ENCODE measurements at regions not wholly inside any gene's neighbourhood (a gene's known extent, or its start where the extent isn't known, plus 50 kb on each side); places are given as distances from the start of the nearest gene placed in this dataset.
"Not testable (repeated sequence)": the region's sequence is repeated elsewhere in the genome, so short reads cannot be mapped to it uniquely, and the experiment has no call there.

GRCh38 chr2:17460371-17461086 is 57.7 kb downstream of the RAD51AP2 start:
- no peak for DNase-seq
- CTCF ChIA-PET: no interaction called here
- no peak for TF ChIP-seq CTCF (IDR thresholded peaks at IDR 0.05)
- intact Hi-C loops (cut with DNase I, micrococcal nuclease): no loop called here
- no peaks in the 10 kb centered on the region for H3K36me3 Mint-ChIP-seq (ENCODE audit: low read depth)
- H3K9me3 Mint-ChIP-seq: peaks cover 3% of the 10 kb centered on the region
- H3K4me3 ChIP-seq (ENCODE audit: low read length): no peak overlapping the region
- no peak for ATAC-seq (ENCODE audit: poor library complexity)
- H3K4me3 Mint-ChIP-seq: no peak overlapping the region
- no peaks in the 10 kb centered on the region for H3K27me3 Mint-ChIP-seq
- H3K9me3 ChIP-seq (ENCODE audit: control insufficient read depth in 1 of 2, insufficient read depth in 1 of 2, low read length in 2 of 2): peaks cover 0 to 4% of the 10 kb centered on the region in 2 experiments
- H3K27me3 ChIP-seq (ENCODE audit: control insufficient read depth in 1 of 2, insufficient read depth in 2 of 2, low read length in 2 of 2): no peaks in the 10 kb centered on the region
- H3K4me1 ChIP-seq (ENCODE audit: insufficient read depth, low read length): no peaks in the 10 kb centered on the region
- no peaks in the 10 kb centered on the region for H3K4me1 Mint-ChIP-seq (ENCODE audit: low read depth)
- no peak overlapping the region for H3K27ac ChIP-seq (ENCODE audit: low read depth in 1 of 2, low read length in 2 of 2)
- H3K36me3 ChIP-seq (ENCODE audit: insufficient read depth, low read length): no peaks in the 10 kb centered on the region
- POLR2A ChIA-PET: no interaction called here
- no peak overlapping the region for H3K27ac Mint-ChIP-seq

DNA sequence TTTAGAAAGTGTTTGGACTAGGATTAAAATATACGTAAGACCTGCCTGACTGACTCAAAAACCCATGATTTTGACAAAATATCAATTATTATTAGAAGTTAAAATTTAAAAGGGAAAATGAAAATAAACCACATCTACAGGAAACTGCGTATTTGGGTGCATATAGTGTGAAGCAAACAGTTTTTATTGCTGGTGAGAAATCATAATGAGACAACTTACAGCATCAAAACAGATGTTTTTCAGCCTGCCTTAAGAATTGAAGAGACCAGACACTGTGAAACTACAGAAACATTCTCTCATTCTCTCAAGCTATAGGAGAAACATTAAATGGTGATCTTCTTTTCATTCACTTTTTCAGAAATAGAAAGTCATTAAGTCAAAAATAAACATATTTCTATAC is 62.9 kb downstream of the RAD51AP2 start:
- Histone ChIP-seq H3K27ac (ENCODE audit: low read depth in 1 of 2, low read length in 2 of 2) (no peak overlapping the region), H3K27me3 (ENCODE audit: control insufficient read depth in 1 of 2, insufficient read depth in 2 of 2, low read length in 2 of 2) (no peaks in the 10 kb centered on the region), H3K4me3 (ENCODE audit: low read length) (no peak overlapping the region), H3K4me1 (ENCODE audit: insufficient read depth, low read length) (no peaks in the 10 kb centered on the region), H3K9me3 (ENCODE audit: control insufficient read depth in 1 of 2, insufficient read depth in 1 of 2, low read length in 2 of 2) (peaks cover 0 to 4% of the 10 kb centered on the region in 2 experiments), H3K36me3 (ENCODE audit: insufficient read depth, low read length) (no peaks in the 10 kb centered on the region)
- H3K9me3 Mint-ChIP-seq: peaks cover 1% of the 10 kb centered on the region
- CTCF ChIA-PET: no interaction called here
- H3K27me3 Mint-ChIP-seq: no peaks in the 10 kb centered on the region
- H3K36me3 Mint-ChIP-seq (ENCODE audit: low read depth): no peaks in the 10 kb centered on the region
- intact Hi-C loops (cut with DNase I, micrococcal nuclease): no loop called here
- no peak overlapping the region for H3K27ac Mint-ChIP-seq
- DNase-seq (no peak), ATAC-seq (ENCODE audit: poor library complexity) (no peak)
- H3K4me1 Mint-ChIP-seq (ENCODE audit: low read depth): no peaks in the 10 kb centered on the region
- POLR2A ChIA-PET: no interaction called here
- no peak overlapping the region for H3K4me3 Mint-ChIP-seq
- TF ChIP-seq CTCF (IDR thresholded peaks at IDR 0.05): no peak

DNA sequence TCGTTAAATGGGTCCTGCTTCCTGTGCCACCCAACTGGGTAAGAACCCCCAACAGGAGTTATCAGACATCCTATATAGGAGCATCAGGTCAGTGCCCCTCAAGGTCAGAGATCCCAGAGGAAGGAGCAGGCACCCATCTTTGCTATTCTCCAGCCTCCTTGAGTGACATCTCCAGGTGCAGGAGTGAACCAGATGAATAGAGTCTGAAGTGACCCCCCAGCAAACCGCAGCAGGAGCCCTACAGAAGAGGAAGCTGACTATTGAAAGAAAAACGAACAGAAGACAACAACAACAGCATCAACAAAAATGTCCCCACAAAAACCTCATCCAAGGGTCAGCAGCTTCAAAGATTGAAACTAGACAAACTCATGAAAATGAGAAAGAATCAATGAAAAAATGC is 72.0 kb downstream of the RAD51AP2 start:
- H3K9me3 ChIP-seq (ENCODE audit: control insufficient read depth in 1 of 2, insufficient read depth in 1 of 2, low read length in 2 of 2); H3K36me3 ChIP-seq (ENCODE audit: insufficient read depth, low read length); H3K27ac Mint-ChIP-seq; H3K4me3 ChIP-seq (ENCODE audit: low read length); DNase-seq; H3K4me1 Mint-ChIP-seq (ENCODE audit: low read depth); intact Hi-C loops (cut with DNase I, micrococcal nuclease); H3K4me1 ChIP-seq (ENCODE audit: insufficient read depth, low read length); H3K4me3 Mint-ChIP-seq; H3K36me3 Mint-ChIP-seq (ENCODE audit: low read depth); H3K27me3 Mint-ChIP-seq; H3K27me3 ChIP-seq (ENCODE audit: control insufficient read depth in 1 of 2, insufficient read depth in 2 of 2, low read length in 2 of 2); H3K9me3 Mint-ChIP-seq; H3K27ac ChIP-seq (ENCODE audit: low read depth in 1 of 2, low read length in 2 of 2); POLR2A ChIA-PET; CTCF ChIA-PET; ATAC-seq (ENCODE audit: poor library complexity): not testable (repeated sequence)

DNA sequence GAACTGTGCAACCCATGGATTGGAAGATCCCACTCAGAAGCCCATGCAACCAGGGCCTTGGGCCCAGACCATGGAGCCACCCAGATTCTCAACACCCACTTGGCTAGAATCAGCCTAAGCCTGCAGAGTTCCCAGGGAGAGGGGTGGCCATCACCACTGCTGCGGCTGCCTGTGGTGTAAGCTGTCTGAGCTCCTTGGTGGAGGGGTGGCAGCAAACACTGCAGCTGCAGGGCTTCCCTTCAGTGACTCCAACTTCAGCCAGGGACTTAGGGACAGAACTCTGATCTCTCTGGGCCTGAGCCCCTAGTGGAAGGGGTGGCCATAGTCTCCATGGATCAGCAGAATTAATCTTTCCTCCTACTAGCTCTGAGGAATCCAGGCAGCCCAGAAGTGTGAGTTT is 72.5 kb downstream of the RAD51AP2 start:
- TF ChIP-seq CTCF (IDR thresholded peaks at IDR 0.05): no peak
- no peaks in the 10 kb centered on the region for H3K27me3 ChIP-seq (ENCODE audit: control insufficient read depth in 1 of 2, insufficient read depth in 2 of 2, low read length in 2 of 2)
- DNase-seq (no peak), ATAC-seq (ENCODE audit: poor library complexity) (no peak)
- H3K27ac ChIP-seq (ENCODE audit: low read depth in 1 of 2, low read length in 2 of 2): no peak overlapping the region
- ChIA-PET POLR2A (no interaction called here), CTCF (no interaction called here)
- H3K4me3 Mint-ChIP-seq: no peak overlapping the region
- H3K27me3 Mint-ChIP-seq: no peaks in the 10 kb centered on the region
- H3K36me3 ChIP-seq (ENCODE audit: insufficient read depth, low read length): no peaks in the 10 kb centered on the region
- H3K9me3 Mint-ChIP-seq: peaks cover 7% of the 10 kb centered on the region
- intact Hi-C loops (cut with DNase I, micrococcal nuclease): no loop called here
- H3K4me1 ChIP-seq (ENCODE audit: insufficient read depth, low read length): no peaks in the 10 kb centered on the region
- peaks cover 0 to 7% of the 10 kb centered on the region in 2 experiments for H3K9me3 ChIP-seq (ENCODE audit: control insufficient read depth in 1 of 2, insufficient read depth in 1 of 2, low read length in 2 of 2)
- no peak overlapping the region for H3K27ac Mint-ChIP-seq
- H3K36me3 Mint-ChIP-seq (ENCODE audit: low read depth): no peaks in the 10 kb centered on the region
- no peaks in the 10 kb centered on the region for H3K4me1 Mint-ChIP-seq (ENCODE audit: low read depth)
- H3K4me3 ChIP-seq (ENCODE audit: low read length): no peak overlapping the region
